DMS53 (cell line): ENCODE measurements at regions not wholly inside any gene's neighbourhood (a gene's known extent, or its start where the extent isn't known, plus 50 kb on each side); places are given as distances from the start of the nearest gene placed in this dataset.
"Not testable (repeated sequence)": the region's sequence is repeated elsewhere in the genome, so short reads cannot be mapped to it uniquely, and the experiment has no call there.

Experiments used
- DNase-seq: peaks from one replicate; lab custom pipeline; 2025; lab: John Stamatoyannopoulos, UW

DNA sequence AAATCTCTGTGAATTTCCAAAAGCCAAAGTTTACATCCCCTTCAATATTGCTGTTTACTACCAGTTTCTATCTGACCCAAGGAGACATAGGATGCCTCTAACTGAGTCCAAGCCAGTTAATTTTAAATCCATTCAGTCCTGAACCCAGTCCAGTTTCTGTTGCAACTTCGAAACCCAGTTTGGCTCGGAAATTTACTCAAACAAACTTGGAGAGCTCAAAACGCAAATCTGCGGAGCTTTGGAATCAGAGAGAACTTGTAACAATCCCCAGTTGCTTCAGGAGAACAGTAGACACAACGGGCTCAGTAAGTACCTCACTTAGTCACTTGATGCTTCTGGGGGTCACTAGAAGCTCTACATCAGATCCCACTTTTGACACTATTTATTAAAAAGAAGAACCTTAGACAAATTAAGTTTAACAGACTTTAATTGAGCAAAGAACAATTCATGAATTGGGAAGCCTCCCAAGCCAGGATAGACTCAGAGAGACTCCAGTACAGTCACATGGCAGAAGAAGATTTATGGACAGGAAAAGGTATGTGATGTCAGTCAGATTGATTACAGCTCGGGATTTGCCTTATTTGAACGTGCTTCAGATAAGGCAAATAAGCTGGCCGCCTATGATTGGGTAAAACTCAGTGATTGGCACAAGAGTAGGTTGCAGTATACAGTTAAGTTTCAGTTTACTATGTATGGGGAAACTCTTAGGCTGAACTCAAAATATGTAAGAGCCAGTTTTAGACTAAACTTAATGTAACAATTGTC is 118.0 kb downstream of the RFPL4B start:
- DNase-seq: no peak

DNA sequence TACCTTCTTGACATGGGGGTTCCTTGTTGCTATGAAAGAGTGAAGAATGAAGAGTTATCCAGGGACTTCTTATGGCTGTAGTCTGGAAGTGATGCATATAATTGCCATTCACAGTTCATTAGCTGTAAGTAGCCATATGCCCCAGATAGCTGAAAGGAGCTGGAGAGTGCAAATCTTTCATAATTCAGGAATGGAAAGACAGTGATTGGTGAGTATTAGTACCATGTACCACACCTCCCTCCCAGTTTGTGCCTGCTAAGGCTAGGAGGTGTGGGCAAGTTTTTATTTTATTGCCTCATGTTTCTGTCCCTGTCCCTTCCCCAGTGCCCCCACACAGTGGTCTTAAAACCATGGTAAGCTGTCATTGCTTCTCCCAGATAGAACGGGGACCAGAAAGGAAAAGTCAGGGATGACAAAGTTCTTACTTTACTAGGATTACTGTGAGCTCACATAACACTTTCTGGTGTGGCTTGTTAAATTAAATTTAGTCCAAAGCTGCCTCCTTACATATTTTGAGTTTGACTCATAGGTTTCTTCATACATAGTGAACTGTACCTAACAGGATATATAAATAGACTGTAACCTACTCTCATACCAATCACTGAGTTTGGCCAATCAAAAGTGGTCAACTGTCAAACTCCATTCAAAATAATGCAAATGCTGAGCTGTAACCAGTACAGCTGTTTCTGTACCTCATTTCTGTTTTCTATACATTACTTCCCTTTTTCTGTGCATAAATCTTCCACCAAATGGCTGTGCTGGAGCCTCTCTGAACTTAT is 119.4 kb downstream of the RFPL4B start:
- DNase-seq: no peak

GRCh38 chr6:112468359-112468758 is 121.2 kb downstream of the RFPL4B start:
- DNase-seq: no peak

DNA sequence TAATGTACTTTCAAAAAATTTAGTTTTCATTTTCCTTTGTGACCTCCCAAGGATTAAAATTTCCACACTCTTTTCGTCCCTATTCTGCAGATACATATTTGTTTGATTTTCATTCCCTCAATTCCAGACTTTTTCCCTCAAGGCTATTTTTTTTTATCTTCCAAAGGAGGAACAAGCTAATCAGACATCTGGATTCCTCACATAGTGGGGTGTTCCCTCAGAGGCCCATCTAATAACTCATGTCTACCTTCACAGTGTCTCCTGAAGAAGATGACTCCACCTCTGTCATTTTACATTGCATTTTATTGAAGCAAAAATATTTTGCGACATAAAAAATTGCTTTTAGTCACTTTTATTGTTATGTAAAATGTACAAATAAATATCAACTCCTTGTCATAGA is 122.2 kb downstream of the RFPL4B start:
- no peak for DNase-seq

- DNase-seq: no peak
Measured at GRCh38 chr6:112470376-112470775, 123.2 kb downstream of the RFPL4B start.

DNA sequence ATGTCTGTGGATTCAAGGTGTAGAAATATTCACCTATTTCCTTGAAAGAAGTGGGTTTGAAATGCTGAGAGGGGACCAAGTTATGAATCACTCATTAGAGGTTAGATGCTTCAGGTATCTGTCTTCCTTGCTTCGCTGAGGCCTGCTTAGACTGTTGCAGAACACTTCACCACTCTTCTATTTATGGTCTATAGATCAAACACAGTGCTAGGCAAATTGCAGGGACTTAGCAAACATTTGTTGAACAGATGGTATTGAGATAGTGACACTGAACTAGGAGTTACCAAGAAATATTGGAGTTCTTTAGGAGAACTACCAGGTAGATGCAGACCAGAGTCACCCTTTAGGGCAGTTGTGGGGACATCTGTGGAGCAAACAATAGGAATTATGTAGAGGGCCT is 123.8 kb downstream of the RFPL4B start:
- peak; percentile 42 for DNase-seq

DNA sequence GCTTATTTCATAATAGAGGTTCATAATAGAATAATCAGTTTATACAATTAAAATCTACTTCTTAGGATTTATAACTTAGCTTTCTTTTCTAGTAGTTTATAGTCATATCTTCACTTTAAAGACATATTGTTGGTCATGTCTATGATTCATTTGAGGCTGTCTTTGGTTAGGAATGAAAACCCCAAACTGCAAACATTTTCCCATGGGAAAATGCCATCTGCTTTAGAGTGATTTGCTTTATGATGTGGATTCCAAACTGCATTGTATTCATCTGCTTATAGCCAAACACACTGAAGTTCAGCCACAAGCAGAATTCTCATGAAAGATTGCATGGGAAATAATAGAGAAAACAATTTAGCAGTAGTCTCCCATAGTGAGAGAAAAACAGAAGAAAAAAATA is 128.0 kb downstream of the RFPL4B start:
- no peak for DNase-seq

- no peak for DNase-seq
Measured at GRCh38 chr6:112477125-112477524, 130.0 kb downstream of the RFPL4B start.

GRCh38 chr6:112478036-112478435 is 130.9 kb downstream of the RFPL4B start:
- DNase-seq: no peak

GRCh38 chr6:112479975-112480374 is 132.8 kb downstream of the RFPL4B start:
- not testable (repeated sequence) for DNase-seq

GRCh38 chr6:112480553-112480952 is 133.4 kb downstream of the RFPL4B start:
- DNase-seq: no peak

GRCh38 chr6:112481211-112481610 is 134.1 kb downstream of the RFPL4B start:
- no peak for DNase-seq

GRCh38 chr6:112482373-112482772 is 135.2 kb downstream of the RFPL4B start:
- no peak for DNase-seq

- DNase-seq: no peak
Measured at GRCh38 chr6:112485120-112485826, 138.1 kb downstream of the RFPL4B start.

GRCh38 chr6:112485827-112486212 is 138.7 kb downstream of the RFPL4B start:
- no peak for DNase-seq

- DNase-seq: no peak
Measured at GRCh38 chr6:112486454-112486853, 139.3 kb downstream of the RFPL4B start.

DNA sequence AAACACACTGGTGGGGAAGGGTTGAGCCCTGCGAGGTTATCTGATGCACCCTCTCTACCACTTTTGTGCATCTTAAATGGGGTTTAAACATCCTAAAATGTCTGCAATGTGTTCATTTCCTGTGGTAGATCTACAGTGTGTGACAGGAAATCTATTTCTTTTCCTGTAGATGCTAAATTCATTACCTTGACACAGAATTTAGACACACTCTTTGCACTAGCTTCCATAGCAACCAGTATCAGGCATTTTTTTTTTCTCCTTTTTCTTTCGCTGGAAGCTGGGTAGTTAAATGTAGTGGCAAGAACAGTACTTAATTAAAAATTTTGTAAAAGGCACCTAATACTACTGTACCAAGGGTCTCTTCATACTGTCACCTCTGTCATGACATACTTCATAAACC is 141.1 kb downstream of the RFPL4B start:
- no peak for DNase-seq

GRCh38 chr6:112501705-112502104 is 154.6 kb downstream of the RFPL4B start:
- no peak for DNase-seq

DNA sequence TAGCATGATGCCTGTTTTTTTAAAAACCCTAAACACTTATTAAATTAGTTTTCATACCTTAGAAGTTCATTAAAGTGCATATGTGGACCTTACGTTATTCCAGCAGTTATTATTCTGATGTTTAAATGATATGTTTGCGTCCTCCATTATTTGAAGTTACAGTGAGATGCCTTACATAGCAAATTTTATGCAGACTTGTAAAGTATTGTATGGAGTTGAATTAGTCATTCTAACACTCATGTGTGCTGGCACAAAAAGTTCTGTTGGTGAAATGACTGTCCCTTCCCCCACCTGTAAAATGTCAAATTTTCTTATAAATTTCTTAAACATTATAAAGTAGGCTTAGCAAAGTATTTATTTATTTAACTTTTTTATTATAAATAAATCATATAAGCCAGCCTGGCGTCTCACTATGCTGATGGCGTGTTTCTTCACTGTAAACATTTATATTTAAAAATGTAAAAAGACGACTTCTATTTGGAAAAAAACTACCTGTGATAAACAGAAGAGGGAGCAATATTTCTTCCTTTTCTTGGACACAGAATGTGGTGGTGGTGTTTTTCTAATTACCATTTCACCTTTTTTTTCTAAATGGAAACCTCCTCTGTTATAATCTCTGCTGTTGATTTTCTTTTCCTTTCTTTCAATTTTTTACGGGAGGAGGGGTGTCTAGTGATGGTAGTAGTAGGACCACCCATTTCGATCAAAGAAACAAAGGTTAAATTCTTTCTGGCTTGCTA is 155.4 kb downstream of the RFPL4B start:
- peak; percentile 6 for DNase-seq

DNA sequence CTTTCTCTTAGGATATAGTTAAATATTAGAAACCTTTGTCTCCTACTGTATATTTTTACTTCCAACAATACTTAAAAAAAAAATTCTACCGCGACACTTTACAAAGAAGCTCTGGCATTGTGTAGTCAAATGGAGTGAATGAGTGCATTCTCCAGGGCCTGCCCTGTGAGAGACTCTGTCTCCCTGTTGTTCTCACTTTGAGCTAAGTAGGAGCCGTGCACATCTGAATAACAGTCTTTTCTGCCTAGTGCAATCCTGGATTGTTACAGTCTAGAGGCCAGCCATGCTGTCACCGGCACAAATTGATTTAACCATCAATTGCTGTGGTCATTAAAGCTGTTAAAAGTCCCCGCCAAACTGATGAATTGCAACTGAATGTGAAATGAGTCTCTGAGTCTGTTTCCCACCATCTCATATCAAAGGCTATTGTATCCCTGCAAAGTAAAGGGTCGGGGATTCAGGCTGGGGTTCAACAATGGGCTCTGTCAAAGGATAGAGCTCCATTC is 156.0 kb downstream of the RFPL4B start:
- DNase-seq: no peak

DNA sequence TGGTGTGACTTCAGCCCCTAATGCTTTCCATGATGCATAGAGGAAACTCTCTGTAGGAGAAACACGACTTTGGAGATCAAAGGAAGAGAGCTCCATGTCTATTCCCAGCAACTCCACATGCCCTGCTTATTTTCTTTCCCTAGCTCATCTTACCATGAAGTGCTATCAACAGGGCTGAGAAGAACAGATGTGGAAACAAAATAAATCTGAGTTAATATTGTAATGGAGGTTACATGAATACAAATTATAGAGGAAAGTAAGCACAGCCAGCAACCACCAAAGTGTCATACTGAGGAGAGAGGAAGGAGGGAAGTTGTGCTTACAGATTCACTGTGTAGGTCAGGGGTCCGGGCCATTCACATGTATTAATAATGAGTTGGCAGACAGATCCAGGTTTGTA is 157.5 kb downstream of the RFPL4B start:
- no peak for DNase-seq

GRCh38 chr6:112511441-112511840 is 164.3 kb downstream of the RFPL4B start:
- DNase-seq: no peak
